K562 (cell line): ENCODE measurements at regions not wholly inside any gene's neighbourhood (a gene's known extent, or its start where the extent isn't known, plus 50 kb on each side); places are given as distances from the start of the nearest gene placed in this dataset.

Source experiments
- E2F5 ChIP-seq: sonication (generic); formaldehyde crosslinking; IDR thresholded peaks from 2 replicates; pipeline ENCODE4 v1.8.0; 2022; ENCODE audit warnings: mild to moderate bottlenecking, missing genetic modification reagents
- FOS ChIP-seq: IDR thresholded peaks from 3 replicates; pipeline ENCODE4 v1.6.1; 2011; ENCODE audit not compliant: insufficient read length; ENCODE audit errors: extremely low read depth
- GABPA ChIP-seq: fragments of 200-800 bp; sonication (Bioruptor generic); conservative IDR thresholded peaks from 2 replicates; pipeline ENCODE4 v1.6.1; 2016; ENCODE audit warnings: low read depth, missing genetic modification characterization, missing compliant biosample characterization
- NCOA2 ChIP-seq, 2 experiments: fragments of 450-650 bp; IDR thresholded peaks; 2 replicates each; pipeline ENCODE4 v1.6.1; 2018; ENCODE audit warnings: mild to moderate bottlenecking in 2 of 2, moderate library complexity in 1 of 2; ENCODE audit not compliant: partially characterized antibody in 2 of 2
- NFYB ChIP-seq: IDR thresholded peaks from 2 replicates; pipeline ENCODE4 v1.6.1; 2011; ENCODE audit warnings: mild to moderate bottlenecking, moderate library complexity; ENCODE audit not compliant: insufficient read length; ENCODE audit errors: extremely low read depth
- NKRF ChIP-seq: fragments of 450-650 bp; IDR thresholded peaks from 2 replicates; pipeline ENCODE4 v1.6.1; 2016; ENCODE audit warnings: borderline replicate concordance
- NR4A1 ChIP-seq, 2 experiments: fragments of 250-450 bp in 1 of 2; fragments of 450-650 bp in 1 of 2; sonication (Bioruptor Pico) in 1 of 2; IDR thresholded peaks; 2 replicates each; pipeline versions ENCODE4 v1.4.0 to v1.6.1; 2016 to 2020; ENCODE audit warnings: mild to moderate bottlenecking in 2 of 2, missing compliant biosample characterization in 1 of 2, missing genetic modification characterization in 1 of 2, moderate library complexity in 1 of 2
- POLR2AphosphoS2 ChIP-seq: IDR thresholded peaks from 2 replicates; pipeline ENCODE4 v1.6.1; 2012; ENCODE audit warnings: low read length, improper control_type of control experiment
- SP2 ChIP-seq: IDR thresholded peaks from 2 replicates; pipeline ENCODE4 v1.6.1; 2011; ENCODE audit warnings: mild to moderate bottlenecking, low read depth, low read length, moderate library complexity; ENCODE audit not compliant: poor library complexity, severe bottlenecking; ENCODE audit errors: extremely low read depth
- STAG1 ChIP-seq: sonication (generic); formaldehyde crosslinking; IDR thresholded peaks from 2 replicates; pipeline ENCODE4 v1.5.0; 2020; ENCODE audit warnings: missing genetic modification reagents, borderline replicate concordance
- TGIF2 ChIP-seq: sonication (generic); formaldehyde crosslinking; IDR thresholded peaks from 2 replicates; pipeline ENCODE4 v1.8.1; 2022; ENCODE audit warnings: mild to moderate bottlenecking, missing genetic modification reagents, moderate library complexity
- TF ChIP-seq, protein P1 (sequence below): fragments of 250-450 bp; sonication (Bioruptor Pico); IDR thresholded peaks from 2 replicates; pipeline ENCODE4 v1.5.0; 2021; ENCODE audit warnings: mild to moderate bottlenecking, borderline replicate concordance
- TF ChIP-seq, protein P2 (sequence below): fragments of 450-650 bp; IDR thresholded peaks from 2 replicates; pipeline ENCODE4 v1.7.1; 2018; ENCODE audit warnings: mild to moderate bottlenecking, low read depth; ENCODE audit not compliant: partially characterized antibody

DNA sequence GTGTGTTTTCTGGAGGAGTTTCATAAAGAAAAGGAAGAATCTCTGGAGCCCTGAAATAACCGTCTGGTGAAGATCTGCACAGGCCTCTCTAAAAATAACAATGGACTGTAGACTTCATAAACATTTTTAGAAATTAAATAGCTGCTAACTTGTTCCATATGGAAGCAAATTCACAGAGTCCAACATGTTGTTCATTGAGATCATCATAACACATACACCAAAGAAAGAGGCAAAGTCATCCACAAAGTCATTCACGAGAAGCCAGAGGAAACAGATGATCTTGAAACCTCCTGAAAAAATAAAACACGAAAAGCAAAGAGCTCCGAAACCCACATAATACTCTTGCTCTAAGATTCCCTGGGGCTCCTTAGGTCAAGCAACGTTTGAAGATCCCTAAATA lies 347.8 kb downstream of the EFNA5 start (continued):
- TF ChIP-seq E2F5 (CRISPR knock-in tag) (no peak), GABPA (no peak), FOS (no peak), NCOA2 (IDR thresholded peaks at IDR 0.05; ENCODE audit: partially characterized antibody in 2 of 2) (no peak), NR4A1 (CRISPR knock-in tag; IDR thresholded peaks at IDR 0.05) (no peak), NR4A1 (tag; IDR thresholded peaks at IDR 0.05) (no peak), SP2 (no peak), TGIF2 (CRISPR knock-in tag) (no peak), POLR2AphosphoS2 (no peak), NFYB (no peak), STAG1 (no peak), NKRF (no peak)
- TF ChIP-seq, protein P1, sequence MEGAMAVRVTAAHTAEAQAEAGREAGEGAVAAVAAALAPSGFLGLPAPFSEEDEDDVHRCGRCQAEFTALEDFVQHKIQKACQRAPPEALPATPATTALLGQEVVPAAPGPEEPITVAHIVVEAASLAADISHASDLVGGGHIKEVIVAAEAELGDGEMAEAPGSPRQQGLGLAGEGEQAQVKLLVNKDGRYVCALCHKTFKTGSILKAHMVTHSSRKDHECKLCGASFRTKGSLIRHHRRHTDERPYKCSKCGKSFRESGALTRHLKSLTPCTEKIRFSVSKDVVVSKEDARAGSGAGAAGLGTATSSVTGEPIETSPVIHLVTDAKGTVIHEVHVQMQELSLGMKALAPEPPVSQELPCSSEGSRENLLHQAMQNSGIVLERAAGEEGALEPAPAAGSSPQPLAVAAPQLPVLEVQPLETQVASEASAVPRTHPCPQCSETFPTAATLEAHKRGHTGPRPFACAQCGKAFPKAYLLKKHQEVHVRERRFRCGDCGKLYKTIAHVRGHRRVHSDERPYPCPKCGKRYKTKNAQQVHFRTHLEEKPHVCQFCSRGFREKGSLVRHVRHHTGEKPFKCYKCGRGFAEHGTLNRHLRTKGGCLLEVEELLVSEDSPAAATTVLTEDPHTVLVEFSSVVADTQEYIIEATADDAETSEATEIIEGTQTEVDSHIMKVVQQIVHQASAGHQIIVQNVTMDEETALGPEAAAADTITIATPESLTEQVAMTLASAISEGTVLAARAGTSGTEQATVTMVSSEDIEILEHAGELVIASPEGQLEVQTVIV (CRISPR knock-in tag) = no peak
- TF ChIP-seq, protein P2, sequence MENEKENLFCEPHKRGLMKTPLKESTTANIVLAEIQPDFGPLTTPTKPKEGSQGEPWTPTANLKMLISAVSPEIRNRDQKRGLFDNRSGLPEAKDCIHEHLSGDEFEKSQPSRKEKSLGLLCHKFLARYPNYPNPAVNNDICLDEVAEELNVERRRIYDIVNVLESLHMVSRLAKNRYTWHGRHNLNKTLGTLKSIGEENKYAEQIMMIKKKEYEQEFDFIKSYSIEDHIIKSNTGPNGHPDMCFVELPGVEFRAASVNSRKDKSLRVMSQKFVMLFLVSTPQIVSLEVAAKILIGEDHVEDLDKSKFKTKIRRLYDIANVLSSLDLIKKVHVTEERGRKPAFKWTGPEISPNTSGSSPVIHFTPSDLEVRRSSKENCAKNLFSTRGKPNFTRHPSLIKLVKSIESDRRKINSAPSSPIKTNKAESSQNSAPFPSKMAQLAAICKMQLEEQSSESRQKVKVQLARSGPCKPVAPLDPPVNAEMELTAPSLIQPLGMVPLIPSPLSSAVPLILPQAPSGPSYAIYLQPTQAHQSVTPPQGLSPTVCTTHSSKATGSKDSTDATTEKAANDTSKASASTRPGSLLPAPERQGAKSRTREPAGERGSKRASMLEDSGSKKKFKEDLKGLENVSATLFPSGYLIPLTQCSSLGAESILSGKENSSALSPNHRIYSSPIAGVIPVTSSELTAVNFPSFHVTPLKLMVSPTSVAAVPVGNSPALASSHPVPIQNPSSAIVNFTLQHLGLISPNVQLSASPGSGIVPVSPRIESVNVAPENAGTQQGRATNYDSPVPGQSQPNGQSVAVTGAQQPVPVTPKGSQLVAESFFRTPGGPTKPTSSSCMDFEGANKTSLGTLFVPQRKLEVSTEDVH = no peak
